Subcutaneous abdominal adipose tissue (tissue), 5 donors: ENCODE measurements at regions not wholly inside any gene's neighbourhood (a gene's known extent, or its start where the extent isn't known, plus 50 kb on each side); places are given as distances from the start of the nearest gene placed in this dataset.

Source experiments
- H3K27ac ChIP-seq: one replicate; pipeline ENCODE4 v1.7.0; 2013; ENCODE audit warnings: low read depth, mild to moderate bottlenecking, inconsistent platforms, low read length, moderate library complexity
- H3K27me3 ChIP-seq, 5 donors: one replicate each; pipeline ENCODE4 v1.7.0; 2013; ENCODE audit warnings: low read length in 5 of 5, inconsistent platforms in 1 of 5; ENCODE audit not compliant: control insufficient read depth in 5 of 5, insufficient read depth in 4 of 5
- H3K36me3 ChIP-seq, 5 donors: one replicate each; pipeline ENCODE4 v1.7.0; 2013; ENCODE audit warnings: low read length in 5 of 5; ENCODE audit not compliant: control insufficient read depth in 5 of 5, insufficient read depth in 5 of 5
- H3K4me1 ChIP-seq, 5 donors: one replicate each; pipeline ENCODE4 v1.7.0; 2013; ENCODE audit warnings: low read length in 5 of 5, mild to moderate bottlenecking in 3 of 5, moderate library complexity in 1 of 5; ENCODE audit not compliant: control insufficient read depth in 5 of 5, insufficient read depth in 5 of 5
- H3K4me3 ChIP-seq, 5 donors: one replicate each; pipeline ENCODE4 v1.7.0; 2013; ENCODE audit warnings: low read length in 5 of 5, low read depth in 1 of 5
- H3K9ac ChIP-seq, 5 donors: one replicate each; pipeline ENCODE4 v1.7.0; 2013; ENCODE audit warnings: low read length in 5 of 5, mild to moderate bottlenecking in 4 of 5, moderate library complexity in 3 of 5
- H3K9me3 ChIP-seq, 5 donors: one replicate each; pipeline ENCODE4 v1.7.0; 2013; ENCODE audit warnings: low read length in 5 of 5; ENCODE audit not compliant: control insufficient read depth in 5 of 5
- donor health status: healthy.
- donor health status: healthy.
- donor health status: healthy.
- donor health status: healthy.
- donor health status: healthy.

DNA sequence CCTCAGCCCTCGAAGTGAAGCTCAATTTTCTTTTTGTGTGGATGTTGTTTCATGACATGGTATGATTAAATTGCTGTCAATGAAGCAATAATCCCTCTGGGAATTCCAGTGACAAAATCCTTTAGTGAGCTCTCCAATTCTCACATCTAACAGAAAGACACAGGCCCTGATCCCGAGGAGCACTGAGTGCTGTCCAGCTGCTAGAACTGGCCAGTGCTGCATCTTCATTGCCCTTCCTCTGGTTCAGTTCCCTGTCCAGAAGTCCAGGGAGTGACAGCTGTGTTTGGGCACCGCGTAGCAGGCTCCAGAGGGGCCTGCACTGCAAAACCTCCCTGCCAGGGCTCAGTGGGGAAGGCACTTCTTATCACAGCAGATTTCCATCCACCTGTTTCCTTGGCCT lies 516.8 kb upstream of the ATP11B start:
- H3K27ac ChIP-seq: no peak overlapping the region
- no peak overlapping the region for H3K9ac ChIP-seq
- no peaks in the 10 kb centered on the region for H3K4me1 ChIP-seq
- H3K4me3 ChIP-seq: no peak overlapping the region
- H3K9me3 ChIP-seq: no peaks in the 10 kb centered on the region
- H3K36me3 ChIP-seq: no peaks in the 10 kb centered on the region
- no peaks in the 10 kb centered on the region for H3K27me3 ChIP-seq

DNA sequence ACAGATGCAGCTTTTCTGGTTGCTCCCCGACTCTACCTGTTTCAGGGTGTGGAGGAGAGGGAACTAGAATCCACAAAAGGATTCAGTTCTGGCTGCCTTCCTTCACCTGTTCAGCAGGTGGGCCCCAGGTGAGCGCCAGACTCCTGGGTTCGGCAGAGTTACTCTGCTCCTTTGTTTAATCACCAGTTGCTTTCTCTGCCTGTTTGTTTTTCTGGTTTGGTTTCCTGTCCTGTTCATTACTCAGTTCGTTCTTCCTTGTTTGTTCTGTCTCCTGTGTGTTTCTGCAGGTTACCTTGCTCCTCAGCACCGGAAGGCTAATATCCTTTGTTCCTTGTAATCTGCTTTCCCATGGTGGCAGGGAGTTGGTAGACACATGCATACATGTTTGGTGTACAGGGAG lies 508.5 kb upstream of the ATP11B start:
- no peak overlapping the region for H3K9ac ChIP-seq
- H3K4me1 ChIP-seq: no peaks in the 10 kb centered on the region
- peaks cover 0 to 3% (median 0%) of the 10 kb centered on the region in 5 donors for H3K27me3 ChIP-seq
- H3K4me3 ChIP-seq: no peak overlapping the region
- no peak overlapping the region for H3K27ac ChIP-seq
- H3K9me3 ChIP-seq: no peaks in the 10 kb centered on the region
- no peaks in the 10 kb centered on the region for H3K36me3 ChIP-seq

DNA sequence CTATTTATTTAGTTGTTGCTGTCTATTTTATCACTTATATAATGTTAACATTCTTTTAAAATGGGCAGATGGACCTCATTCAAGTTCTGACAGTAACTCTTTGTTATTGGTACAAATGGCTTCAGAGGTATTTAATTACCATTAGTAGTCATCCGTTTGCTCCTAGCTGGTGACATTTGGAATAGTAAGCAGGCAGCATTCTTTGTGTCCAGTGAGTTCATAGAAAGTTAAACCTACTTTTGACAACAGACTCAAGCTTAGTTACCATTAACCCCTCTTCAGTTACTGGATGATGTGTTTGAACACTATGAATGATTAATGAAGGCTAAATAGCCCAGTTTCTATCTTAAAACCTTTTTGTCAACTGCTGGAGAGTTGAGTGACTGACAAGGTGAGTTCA lies 500.7 kb upstream of the ATP11B start:
- H3K36me3 ChIP-seq: no peaks in the 10 kb centered on the region

DNA sequence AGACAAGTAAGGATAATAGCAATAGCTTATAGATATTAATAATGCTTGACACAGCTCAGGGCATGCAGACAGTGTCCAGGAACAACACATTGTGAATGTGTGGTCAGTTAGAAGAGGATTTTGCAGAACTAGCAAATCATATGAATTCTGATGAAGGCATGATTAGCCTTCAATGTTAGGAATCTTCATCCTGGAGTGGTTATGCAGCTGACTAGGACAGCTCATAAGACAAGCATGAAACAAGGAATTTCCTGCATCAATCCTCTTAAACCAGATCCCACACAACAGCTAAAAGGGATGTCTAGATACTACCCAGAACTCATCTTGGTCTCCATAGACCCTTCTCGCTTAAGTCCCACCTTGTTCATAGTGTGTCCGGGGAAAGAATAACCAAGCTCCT lies 499.0 kb upstream of the ATP11B start:
- H3K4me1 ChIP-seq: no peaks in the 10 kb centered on the region
- H3K36me3 ChIP-seq: no peaks in the 10 kb centered on the region
- H3K27me3 ChIP-seq: no peaks in the 10 kb centered on the region
- H3K4me3 ChIP-seq: no peak overlapping the region
- H3K9me3 ChIP-seq: no peaks in the 10 kb centered on the region
- H3K27ac ChIP-seq: no peak overlapping the region
- no peak overlapping the region for H3K9ac ChIP-seq

More for the DNA sequence above, 500.7 kb upstream of the ATP11B start:
- Histone ChIP-seq H3K27ac (no peak overlapping the region), H3K4me1 (no peaks in the 10 kb centered on the region), H3K9ac (no peak overlapping the region), H3K4me3 (no peak overlapping the region), H3K9me3 (no peaks in the 10 kb centered on the region), H3K27me3 (no peaks in the 10 kb centered on the region)

DNA sequence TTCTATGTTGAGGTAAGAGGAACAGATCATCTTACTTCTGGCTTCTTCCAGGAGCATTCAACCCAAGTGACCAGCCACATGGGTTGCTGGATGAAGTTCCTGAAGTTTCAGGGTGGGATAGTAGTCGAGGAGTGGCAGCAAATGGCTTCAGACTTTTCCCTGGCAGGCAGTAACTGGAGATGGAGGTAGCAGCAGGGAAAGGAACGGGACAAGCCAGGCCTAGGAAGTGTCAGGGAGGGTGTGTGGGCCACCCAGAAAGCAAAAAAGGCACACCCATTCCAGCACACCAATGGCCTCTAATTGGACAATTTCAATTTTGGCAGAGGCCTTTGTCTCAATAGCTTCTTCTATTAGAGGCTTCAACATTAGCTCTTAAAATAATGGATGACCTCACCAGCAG lies 498.6 kb upstream of the ATP11B start:
- H3K36me3 ChIP-seq: no peaks in the 10 kb centered on the region
- no peaks in the 10 kb centered on the region for H3K9me3 ChIP-seq
- no peaks in the 10 kb centered on the region for H3K27me3 ChIP-seq
- no peak overlapping the region for H3K4me3 ChIP-seq
- no peak overlapping the region for H3K27ac ChIP-seq
- no peaks in the 10 kb centered on the region for H3K4me1 ChIP-seq
- no peak overlapping the region for H3K9ac ChIP-seq

DNA sequence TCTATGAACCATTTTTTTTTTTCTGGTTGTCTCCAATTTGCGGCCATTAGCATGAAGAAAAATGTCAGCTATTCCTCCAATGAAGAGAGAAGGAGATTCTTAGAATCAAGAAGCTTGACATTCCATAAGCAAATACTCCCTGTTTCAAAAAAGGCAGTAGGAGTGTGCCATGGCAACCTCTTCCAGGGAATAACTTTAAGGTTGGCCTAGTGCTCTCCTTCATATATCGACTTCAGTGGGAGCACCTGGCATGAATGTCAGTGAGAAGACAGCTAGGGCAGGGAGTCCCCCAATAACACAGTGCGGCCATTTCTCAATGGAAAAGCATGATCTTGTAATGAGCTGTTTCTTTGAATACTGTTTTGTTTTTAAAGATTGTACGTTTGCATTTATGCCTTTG lies 493.0 kb upstream of the ATP11B start:
- no peaks in the 10 kb centered on the region for H3K4me1 ChIP-seq
- no peak overlapping the region for H3K9ac ChIP-seq
- H3K36me3 ChIP-seq: no peaks in the 10 kb centered on the region
- H3K27me3 ChIP-seq: no peaks in the 10 kb centered on the region
- no peaks in the 10 kb centered on the region for H3K9me3 ChIP-seq
- no peak overlapping the region for H3K4me3 ChIP-seq
- no peak overlapping the region for H3K27ac ChIP-seq

DNA sequence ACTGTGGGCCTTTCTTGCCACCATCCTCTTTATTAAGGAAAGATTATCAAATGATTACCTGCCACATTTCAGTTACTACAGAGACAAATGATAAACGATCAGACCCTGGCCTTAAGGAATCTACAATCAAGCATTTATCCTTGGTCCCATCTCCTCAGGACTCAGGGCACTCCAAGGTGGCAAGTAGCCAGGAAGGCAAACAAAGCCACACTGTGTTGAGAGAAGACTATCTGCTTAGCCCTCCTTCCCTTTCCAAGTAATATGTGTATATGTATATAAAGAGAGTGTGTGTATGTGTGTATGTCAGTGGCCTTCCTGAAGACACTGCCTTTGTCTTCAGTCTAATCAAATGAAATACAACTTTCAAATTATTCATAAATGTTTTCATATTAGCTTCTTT lies 490.1 kb upstream of the ATP11B start:
- Histone ChIP-seq H3K9ac (no peak overlapping the region), H3K27ac (no peak overlapping the region), H3K4me3 (no peak overlapping the region), H3K36me3 (no peaks in the 10 kb centered on the region), H3K9me3 (no peaks in the 10 kb centered on the region), H3K4me1 (no peaks in the 10 kb centered on the region), H3K27me3 (no peaks in the 10 kb centered on the region)

DNA sequence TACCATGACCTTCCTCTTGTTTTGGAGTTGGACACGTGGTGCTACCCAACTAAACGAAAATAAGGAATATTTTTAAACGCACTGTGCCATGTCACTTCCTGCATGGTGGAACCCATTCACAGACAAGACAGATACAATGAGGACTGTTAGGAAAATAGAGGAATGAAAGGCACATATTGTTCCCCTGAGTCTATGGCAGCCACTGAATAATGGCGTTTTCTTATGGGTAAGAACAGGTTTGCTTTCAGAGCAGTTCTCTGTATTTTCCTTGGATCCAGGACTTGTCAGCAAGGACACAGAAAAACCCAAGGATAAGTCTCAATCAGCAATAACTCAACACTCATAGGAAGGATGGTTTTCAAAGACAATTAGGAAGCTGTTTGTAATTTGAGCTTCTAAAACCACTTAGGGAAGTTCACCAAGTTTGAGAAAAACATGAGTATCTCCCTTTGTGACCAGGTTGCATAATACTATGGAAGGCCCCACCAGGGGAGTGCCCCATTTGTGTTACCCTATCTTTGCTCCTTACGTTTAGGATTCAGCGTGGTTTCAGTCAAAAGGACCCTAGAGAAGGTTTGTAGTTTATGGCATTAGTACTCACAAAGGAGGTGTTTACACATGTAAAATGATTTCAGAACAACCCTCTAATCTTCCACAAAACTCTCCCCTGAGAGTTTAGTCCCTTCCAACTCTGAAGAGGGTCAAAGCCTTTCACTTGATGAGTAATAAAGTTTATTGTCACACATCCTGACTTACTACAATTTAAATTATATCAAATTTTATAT lies 487.2 kb upstream of the ATP11B start:
- H3K36me3 ChIP-seq: no peaks in the 10 kb centered on the region
- H3K9ac ChIP-seq: no peak overlapping the region
- no peaks in the 10 kb centered on the region for H3K4me1 ChIP-seq
- no peak overlapping the region for H3K4me3 ChIP-seq
- H3K9me3 ChIP-seq: no peaks in the 10 kb centered on the region
- H3K27ac ChIP-seq: no peak overlapping the region
- no peaks in the 10 kb centered on the region for H3K27me3 ChIP-seq

DNA sequence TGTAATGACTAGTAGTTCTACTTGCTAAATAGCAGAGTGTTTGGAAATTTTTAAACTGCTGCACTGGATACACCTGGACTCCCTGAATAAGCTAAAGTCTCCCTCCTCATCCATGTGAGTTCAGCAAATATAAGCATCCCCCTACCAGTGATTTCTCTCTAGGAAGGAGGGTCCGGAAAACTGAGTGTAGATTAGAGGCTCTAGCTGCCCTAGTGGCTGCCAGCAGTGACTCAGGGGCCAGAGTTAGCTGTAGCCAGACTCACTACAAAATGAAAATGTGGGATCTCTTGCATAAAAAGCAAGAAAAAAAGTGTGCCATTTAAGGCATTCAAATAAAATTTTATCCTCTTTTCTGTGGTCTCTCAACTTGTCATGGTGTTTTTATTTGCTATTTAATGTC lies 485.0 kb upstream of the ATP11B start:
- Histone ChIP-seq H3K9me3 (peaks cover 0 to 4% (median 0%) of the 10 kb centered on the region in 5 donors), H3K36me3 (no peaks in the 10 kb centered on the region), H3K4me3 (no peak overlapping the region), H3K27ac (no peak overlapping the region), H3K27me3 (no peaks in the 10 kb centered on the region), H3K9ac (no peak overlapping the region), H3K4me1 (no peaks in the 10 kb centered on the region)

DNA sequence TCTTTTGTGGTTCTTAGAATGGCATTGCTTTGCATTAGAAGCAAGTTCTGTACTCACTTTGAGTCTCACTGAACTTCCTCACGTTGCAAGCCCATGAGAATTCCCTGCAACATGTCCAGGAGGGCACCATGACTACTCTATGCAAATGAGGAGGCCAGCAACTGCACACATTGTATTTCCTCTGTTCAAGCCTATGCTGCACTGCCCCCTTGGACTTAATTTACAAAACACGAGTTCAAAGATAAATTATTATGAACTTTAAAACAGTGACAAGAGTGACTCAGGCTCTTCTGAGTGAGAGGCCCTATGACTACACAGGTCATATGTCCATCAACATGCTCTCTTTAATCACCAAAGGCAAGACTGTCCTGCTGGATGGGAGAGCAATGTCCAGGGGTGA lies 484.2 kb upstream of the ATP11B start:
- Histone ChIP-seq H3K9ac (no peak overlapping the region), H3K36me3 (no peaks in the 10 kb centered on the region), H3K27ac (no peak overlapping the region), H3K4me1 (no peaks in the 10 kb centered on the region), H3K9me3 (peaks cover 0 to 6% (median 0%) of the 10 kb centered on the region in 5 donors), H3K27me3 (no peaks in the 10 kb centered on the region), H3K4me3 (no peak overlapping the region)
